Spinal cord (tissue), 9 donors: ENCODE measurements at regions not wholly inside any gene's neighbourhood (a gene's known extent, or its start where the extent isn't known, plus 50 kb on each side); places are given as distances from the start of the nearest gene placed in this dataset.
A peak's percentile ranks its signal among the peaks of the same experiment; 100 is the strongest.

Experiments
- DNase-seq, 6 donors: peaks; one replicate each; pipeline versions ENCODE4 v3.0.0 to v3.0.0-alpha.2; 2013 to 2015; ENCODE audit warnings: low spot score in 6 of 6, low read depth in 4 of 6
- H3K27ac ChIP-seq: one replicate; pipeline ENCODE4 v1.5.1; 2013; ENCODE audit warnings: low read depth, low read length, control low read depth
- H3K27me3 ChIP-seq: one replicate; pipeline ENCODE4 v1.6.1; 2013; ENCODE audit warnings: low read length; ENCODE audit not compliant: control insufficient read depth, insufficient read depth
- H3K36me3 ChIP-seq: one replicate; pipeline ENCODE4 v1.6.1; 2013; ENCODE audit warnings: low read length; ENCODE audit not compliant: control insufficient read depth, insufficient read depth
- H3K4me1 ChIP-seq: one replicate; pipeline ENCODE4 v1.6.1; 2013; ENCODE audit warnings: low read length; ENCODE audit not compliant: control insufficient read depth, insufficient read depth
- H3K4me3 ChIP-seq: one replicate; pipeline ENCODE4 v1.5.1; 2013; ENCODE audit warnings: low read depth, low read length, control low read depth
- H3K9me3 ChIP-seq: one replicate; pipeline ENCODE4 v1.6.1; 2013; ENCODE audit warnings: low read length; ENCODE audit not compliant: control insufficient read depth, insufficient read depth
- WGBS: methylation state at CpG from one replicate; pipeline ENCODE4 v1.1.5; 2013; ENCODE audit warnings: missing lambda C conversion rate; ENCODE audit not compliant: insufficient coverage; 5-methylcytosine and 5-hydroxymethylcytosine counted together
- donor health status: healthy.

DNA sequence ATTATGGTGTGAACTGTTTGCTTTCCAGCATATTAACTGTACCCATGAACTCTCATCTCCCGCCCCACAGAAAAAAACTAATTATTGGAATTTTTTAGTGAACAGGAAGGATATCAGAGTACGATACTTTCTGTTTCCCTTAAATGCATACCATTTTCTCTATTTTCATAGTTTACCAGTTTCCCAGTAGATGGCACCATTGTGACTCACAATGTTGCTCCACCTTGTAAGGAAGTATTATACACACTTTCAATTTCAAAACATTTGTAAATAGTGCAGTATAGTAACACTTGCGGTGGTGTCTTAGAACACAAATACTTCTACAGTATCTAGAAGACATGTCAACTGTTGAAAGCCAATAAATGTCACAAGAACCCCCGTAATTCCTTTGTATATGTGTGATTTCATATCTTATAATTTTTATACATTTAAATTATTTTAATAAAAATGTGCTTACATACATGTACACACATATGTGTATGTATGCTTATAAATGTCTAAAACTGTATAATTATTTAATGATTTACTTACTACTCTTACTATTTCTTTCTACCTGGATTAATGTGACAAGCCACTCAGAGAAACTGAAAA lies 167.3 kb downstream of the SLIT2 start:
- Histone ChIP-seq H3K9me3 (no peaks in the 10 kb centered on the region), H3K4me3 (peak overlapping the region; percentile 19), H3K4me1 (no peaks in the 10 kb centered on the region), H3K27me3 (no peaks in the 10 kb centered on the region), H3K27ac (no peak overlapping the region), H3K36me3 (no peaks in the 10 kb centered on the region)
- WGBS = no CpG with 5 or more reads among the region's 4 CpGs
- peak in 3 of 6 donors; percentile 24 to 85 (median 64) for DNase-seq

DNA sequence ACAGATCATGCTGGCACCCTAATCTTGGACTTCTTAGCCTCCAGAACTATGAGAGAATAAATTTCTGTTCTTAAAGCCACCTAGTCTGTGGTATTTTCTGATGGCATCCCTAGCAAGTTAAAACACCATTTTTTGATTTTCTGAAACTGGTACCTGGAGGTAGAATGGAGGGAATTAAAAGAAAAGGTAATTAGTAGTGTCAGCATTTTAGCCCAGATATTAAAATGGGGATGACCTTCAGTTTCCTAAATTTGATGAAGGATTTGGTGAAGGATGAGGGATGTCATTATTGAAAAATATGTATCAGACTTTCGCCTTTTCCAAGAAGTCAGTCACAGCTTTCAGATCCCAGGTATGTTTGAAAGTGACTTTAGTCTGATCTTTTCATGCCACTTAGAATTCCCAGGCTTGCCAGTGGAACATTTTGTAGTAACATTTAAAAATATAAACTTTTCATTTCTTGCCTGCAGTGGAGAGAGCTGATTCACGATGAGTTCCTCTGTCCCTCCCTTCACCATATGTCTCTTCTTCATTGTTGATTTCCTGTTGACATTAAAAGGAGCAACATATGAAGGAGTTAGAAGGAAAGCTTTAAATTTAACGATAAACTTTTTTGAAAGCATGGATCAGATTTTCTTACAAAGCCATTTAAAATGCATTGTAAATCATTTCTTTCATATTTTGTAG lies 169.4 kb downstream of the SLIT2 start:
- WGBS = no CpG with 5 or more reads among the region's 3 CpGs
- Histone ChIP-seq H3K27me3 (no peaks in the 10 kb centered on the region), H3K27ac (no peak overlapping the region), H3K4me3 (no peak overlapping the region), H3K36me3 (no peaks in the 10 kb centered on the region), H3K4me1 (no peaks in the 10 kb centered on the region), H3K9me3 (no peaks in the 10 kb centered on the region)
- no peak for DNase-seq

GRCh38 chr4:20421603-20421985 lies 169.9 kb downstream of the SLIT2 start:
- H3K36me3 ChIP-seq = no peaks in the 10 kb centered on the region
- no peak overlapping the region for H3K27ac ChIP-seq
- DNase-seq = no peak
- no peak overlapping the region for H3K4me3 ChIP-seq
- H3K4me1 ChIP-seq = no peaks in the 10 kb centered on the region
- no CpG with 5 or more reads among the region's 3 CpGs for WGBS
- no peaks in the 10 kb centered on the region for H3K27me3 ChIP-seq
- H3K9me3 ChIP-seq = no peaks in the 10 kb centered on the region

GRCh38 chr4:20422398-20422797 lies 170.7 kb downstream of the SLIT2 start:
- no peaks in the 10 kb centered on the region for H3K4me1 ChIP-seq
- no peak overlapping the region for H3K4me3 ChIP-seq
- DNase-seq = peak in 1 of 6 donors; percentile 75
- H3K27ac ChIP-seq = no peak overlapping the region
- H3K9me3 ChIP-seq = no peaks in the 10 kb centered on the region
- no peaks in the 10 kb centered on the region for H3K36me3 ChIP-seq
- no peaks in the 10 kb centered on the region for H3K27me3 ChIP-seq
- 18% methylated on average over 2 of the region's 2 CpGs for WGBS

DNA sequence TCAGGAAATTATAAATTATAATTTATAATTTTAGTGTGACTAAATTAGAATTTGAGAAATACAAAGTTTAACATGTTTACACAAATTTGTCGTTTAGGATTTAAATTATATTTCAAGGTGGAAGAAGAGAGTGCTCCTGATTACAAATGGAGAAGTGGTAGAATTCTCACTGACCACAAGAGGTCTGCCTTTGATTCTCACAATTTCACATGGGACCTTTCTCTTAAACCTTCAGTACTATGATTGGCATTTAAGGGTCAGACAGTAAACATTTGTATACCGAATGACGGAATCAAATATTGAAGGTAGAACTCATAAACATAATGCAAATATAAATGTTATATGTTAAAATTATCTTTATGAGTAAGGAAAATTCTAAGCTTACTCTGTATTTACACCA lies 171.7 kb downstream of the SLIT2 start:
- no CpG with 5 or more reads among the region's 3 CpGs for WGBS
- Histone ChIP-seq H3K4me3 (no peak overlapping the region), H3K9me3 (no peaks in the 10 kb centered on the region), H3K27ac (no peak overlapping the region), H3K27me3 (no peaks in the 10 kb centered on the region), H3K36me3 (no peaks in the 10 kb centered on the region), H3K4me1 (no peaks in the 10 kb centered on the region)
- DNase-seq = no peak

GRCh38 chr4:20426028-20426427 lies 174.3 kb downstream of the SLIT2 start:
- no peak for DNase-seq
- H3K27me3 ChIP-seq = no peaks in the 10 kb centered on the region
- H3K4me1 ChIP-seq = no peaks in the 10 kb centered on the region
- no CpG with 5 or more reads among the region's 1 CpG for WGBS
- no peak overlapping the region for H3K27ac ChIP-seq
- no peak overlapping the region for H3K4me3 ChIP-seq
- no peaks in the 10 kb centered on the region for H3K9me3 ChIP-seq
- H3K36me3 ChIP-seq = no peaks in the 10 kb centered on the region

GRCh38 chr4:20428436-20429160 lies 176.9 kb downstream of the SLIT2 start:
- Histone ChIP-seq H3K27me3 (no peaks in the 10 kb centered on the region), H3K36me3 (no peaks in the 10 kb centered on the region), H3K27ac (no peak overlapping the region), H3K9me3 (no peaks in the 10 kb centered on the region), H3K4me1 (peaks cover 2% of the 10 kb centered on the region), H3K4me3 (no peak overlapping the region)
- peak in 2 of 6 donors; percentile 50 to 62 for DNase-seq
- WGBS = no CpG with 5 or more reads among the region's 8 CpGs

DNA sequence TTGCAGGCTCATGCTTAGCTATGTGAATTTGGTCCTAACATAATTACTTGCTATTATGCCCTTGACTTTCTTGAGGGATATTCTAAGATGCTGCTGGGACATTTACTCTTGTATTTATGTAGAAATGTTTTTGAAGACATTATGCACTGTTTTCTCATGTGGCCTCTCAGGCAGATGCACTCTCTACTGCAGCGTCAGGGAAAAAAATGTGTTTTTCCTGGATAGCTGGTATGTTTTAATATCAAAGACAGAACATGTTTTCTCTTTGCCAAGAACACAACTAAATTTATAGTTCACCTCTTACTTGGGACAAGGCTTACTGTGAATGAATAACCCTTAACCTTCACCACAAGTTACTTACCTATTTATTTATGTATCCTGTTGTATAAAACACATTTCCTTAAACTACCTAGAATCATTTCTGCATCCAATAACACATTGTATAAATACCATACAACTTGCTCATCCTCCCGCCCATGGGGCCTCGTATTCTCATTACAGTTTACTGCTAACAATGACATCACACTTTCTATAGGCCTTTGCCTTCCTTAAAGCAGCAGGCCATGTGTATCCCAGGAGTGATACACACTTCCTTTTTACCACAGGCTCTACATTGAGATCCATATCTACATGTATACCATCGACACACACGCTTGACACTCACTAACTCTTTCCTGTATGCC lies 178.7 kb downstream of the SLIT2 start:
- Histone ChIP-seq H3K9me3 (no peaks in the 10 kb centered on the region), H3K4me3 (no peak overlapping the region), H3K27ac (no peak overlapping the region), H3K27me3 (no peaks in the 10 kb centered on the region), H3K4me1 (peaks cover 2% of the 10 kb centered on the region), H3K36me3 (no peaks in the 10 kb centered on the region)
- DNase-seq = peak in 1 of 6 donors; percentile 40
- WGBS = 85% methylated on average over 2 of the region's 5 CpGs

DNA sequence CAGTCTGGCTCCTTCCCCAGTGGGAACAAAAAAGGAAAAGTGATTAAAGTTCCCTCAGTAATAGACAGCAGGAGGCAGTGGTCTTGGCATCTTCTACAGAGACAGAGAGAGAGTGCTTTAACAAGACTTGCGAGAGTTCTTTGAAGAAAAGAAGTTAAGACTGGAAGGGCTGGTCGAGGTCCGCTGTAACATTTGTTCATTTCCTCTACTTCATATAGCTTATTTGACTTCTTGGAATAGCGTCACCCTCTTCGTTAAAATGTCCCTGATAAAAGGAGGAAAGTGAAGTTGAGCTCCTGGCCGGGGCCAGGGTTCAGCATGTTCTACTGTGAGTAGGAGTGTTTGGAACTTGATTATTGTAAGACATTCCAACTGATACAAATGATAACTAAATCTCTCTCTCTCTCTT lies 179.8 kb downstream of the SLIT2 start:
- Histone ChIP-seq H3K4me3 (no peak overlapping the region), H3K4me1 (peaks cover 2% of the 10 kb centered on the region), H3K36me3 (no peaks in the 10 kb centered on the region), H3K27ac (peak overlapping the region; percentile 44), H3K27me3 (no peaks in the 10 kb centered on the region), H3K9me3 (no peaks in the 10 kb centered on the region)
- WGBS = no CpG with 5 or more reads among the region's 6 CpGs
- DNase-seq = peak in 3 of 6 donors; percentile 19 to 71 (median 62)
